ENCODE measurements at regions not wholly inside any gene's neighbourhood (a gene's known extent, or its start where the extent isn't known, plus 50 kb on each side); places are given as distances from the start of the nearest gene placed in this dataset.

DNA sequence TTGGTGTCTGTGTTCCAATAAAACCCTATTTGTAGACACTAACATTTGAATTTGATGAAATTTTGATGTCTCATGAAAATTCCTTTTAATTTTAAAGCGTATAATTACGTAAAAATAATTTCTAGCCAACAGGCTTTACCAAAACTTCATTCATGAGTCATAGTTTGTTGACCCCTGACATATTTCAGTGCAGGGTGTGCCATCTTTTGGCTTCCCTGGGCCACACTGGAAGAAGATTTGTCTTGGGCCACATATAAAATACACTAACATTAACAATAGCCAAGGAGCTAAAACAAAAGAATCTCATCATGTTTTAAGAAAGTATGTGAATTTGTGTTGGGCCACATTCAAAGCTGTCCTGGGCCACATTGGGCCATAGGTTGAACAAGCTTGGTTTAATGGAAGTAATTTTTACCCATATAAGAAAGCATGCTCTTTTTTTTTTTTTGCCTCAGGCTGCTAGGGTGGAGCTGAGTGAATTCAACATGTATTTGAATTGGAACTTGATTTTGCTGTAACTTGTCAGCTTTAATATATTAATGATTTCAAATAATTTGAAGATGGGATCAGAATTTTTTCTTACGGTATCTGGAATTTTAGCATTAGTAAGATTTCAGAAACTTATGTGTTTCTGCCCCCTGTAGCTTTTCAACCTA lies 267.7 kb upstream of the RGS18 start:
- TF ChIP-seq CTCF (conservative IDR thresholded peaks at IDR 0.05; ENCODE audit: low read depth, low read length) (no peak), RAD21 (IDR thresholded peaks at IDR 0.05; ENCODE audit: low read length) (no peak), POLR2A (IDR thresholded peaks at IDR 0.05; ENCODE audit: low read depth, low read length) (no peak), MAFK (IDR thresholded peaks at IDR 0.05; ENCODE audit: low read depth, low read length) (no peak), MXI1 (IDR thresholded peaks at IDR 0.05; ENCODE audit: borderline replicate concordance, low read depth, low read length) (no peak), NFE2L2 (IDR thresholded peaks at IDR 0.05; ENCODE audit: low read depth, low read length) (no peak)

Measured in IMR-90 (cell line).